Upper lobe of left lung (tissue), 4 donors: ENCODE measurements at regions not wholly inside any gene's neighbourhood (a gene's known extent, or its start where the extent isn't known, plus 50 kb on each side); places are given as distances from the start of the nearest gene placed in this dataset.

Source experiments
- POLR2AphosphoS5 ChIP-seq, 2 donors: sonication (generic); formaldehyde crosslinking; IDR thresholded peaks; one replicate each; pipeline ENCODE4 v1.5.1; 2017; ENCODE audit warnings: antibody characterized with exemption in 2 of 2
- TF ChIP-seq, protein P1 (sequence below), 6 experiments: fragments of 450-650 bp in 4 of 6; fragments of 200-600 bp in 2 of 6; sonication (generic) in 2 of 6; IDR thresholded peaks; one replicate each; pipeline ENCODE4 v1.5.1; 2016 to 2019; ENCODE audit warnings: antibody characterized with exemption in 6 of 6

DNA sequence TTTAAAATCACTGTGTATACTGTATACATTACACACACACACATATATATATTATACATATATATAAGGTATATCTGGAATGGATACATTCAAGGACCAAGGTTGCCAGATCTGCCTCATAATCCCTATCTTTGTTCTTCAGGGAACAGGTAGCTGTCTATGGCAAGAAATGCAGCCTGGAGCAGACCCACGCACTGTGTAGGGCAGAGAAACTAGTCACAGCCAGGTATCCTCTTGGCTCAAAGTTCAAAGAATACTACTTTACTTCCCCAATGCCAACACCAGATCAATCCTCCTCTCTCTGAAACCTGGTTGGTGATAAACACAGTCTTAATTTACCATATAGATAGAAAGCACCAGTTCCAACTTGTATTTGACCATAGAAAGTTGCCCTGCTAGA, 313.6 kb downstream of the PRELID2 start:
- TF ChIP-seq, protein P1, sequence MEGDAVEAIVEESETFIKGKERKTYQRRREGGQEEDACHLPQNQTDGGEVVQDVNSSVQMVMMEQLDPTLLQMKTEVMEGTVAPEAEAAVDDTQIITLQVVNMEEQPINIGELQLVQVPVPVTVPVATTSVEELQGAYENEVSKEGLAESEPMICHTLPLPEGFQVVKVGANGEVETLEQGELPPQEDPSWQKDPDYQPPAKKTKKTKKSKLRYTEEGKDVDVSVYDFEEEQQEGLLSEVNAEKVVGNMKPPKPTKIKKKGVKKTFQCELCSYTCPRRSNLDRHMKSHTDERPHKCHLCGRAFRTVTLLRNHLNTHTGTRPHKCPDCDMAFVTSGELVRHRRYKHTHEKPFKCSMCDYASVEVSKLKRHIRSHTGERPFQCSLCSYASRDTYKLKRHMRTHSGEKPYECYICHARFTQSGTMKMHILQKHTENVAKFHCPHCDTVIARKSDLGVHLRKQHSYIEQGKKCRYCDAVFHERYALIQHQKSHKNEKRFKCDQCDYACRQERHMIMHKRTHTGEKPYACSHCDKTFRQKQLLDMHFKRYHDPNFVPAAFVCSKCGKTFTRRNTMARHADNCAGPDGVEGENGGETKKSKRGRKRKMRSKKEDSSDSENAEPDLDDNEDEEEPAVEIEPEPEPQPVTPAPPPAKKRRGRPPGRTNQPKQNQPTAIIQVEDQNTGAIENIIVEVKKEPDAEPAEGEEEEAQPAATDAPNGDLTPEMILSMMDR (IDR thresholded peaks at IDR 0.05): no peak
- TF ChIP-seq POLR2AphosphoS5 (IDR thresholded peaks at IDR 0.05): no peak
